HG03280 (cell line): ENCODE measurements at regions not wholly inside any gene's neighbourhood (a gene's known extent, or its start where the extent isn't known, plus 50 kb on each side); places are given as distances from the start of the nearest gene placed in this dataset.
"Not testable (repeated sequence)": the region's sequence is repeated elsewhere in the genome, so short reads cannot be mapped to it uniquely, and the experiment has no call there.

Experiments
- ATAC-seq: cut with Tn5 transposase; IDR thresholded peaks from one replicate; pipeline ENCODE4 v1.9.1; 2021; ENCODE audit warnings: mild to moderate bottlenecking, moderate library complexity; ENCODE audit not compliant: unreplicated experiment

- ATAC-seq, result no peak
Observed at GRCh38 chr5:10921160-10921559, 160.1 kb upstream of the DAP start.

GRCh38 chr5:10920400-10920799, 159.4 kb upstream of the DAP start:
- no peak for ATAC-seq

- no peak for ATAC-seq
Observed at GRCh38 chr5:10914741-10915480, 153.9 kb upstream of the DAP start.

GRCh38 chr5:10913841-10914240, 152.8 kb upstream of the DAP start:
- no peak for ATAC-seq

GRCh38 chr5:10913181-10913810, 152.3 kb upstream of the DAP start:
- no peak for ATAC-seq

- no peak for ATAC-seq
Observed at GRCh38 chr5:10912435-10912834, 151.4 kb upstream of the DAP start.

- no peak for ATAC-seq
Observed at GRCh38 chr5:10910261-10910660, 149.2 kb upstream of the DAP start.

- no peak for ATAC-seq
Observed at GRCh38 chr5:10904862-10905432, 143.9 kb upstream of the DAP start.

GRCh38 chr5:10903786-10904560, 142.9 kb upstream of the DAP start:
- ATAC-seq, result no peak

- no peak for ATAC-seq
Observed at GRCh38 chr5:10902145-10902544, 141.1 kb upstream of the DAP start.

GRCh38 chr5:10898514-10898913, 137.5 kb upstream of the DAP start:
- ATAC-seq, result no peak

- ATAC-seq, result no peak
Observed at GRCh38 chr5:10896016-10896415, 135.0 kb upstream of the DAP start.

GRCh38 chr5:10894445-10895054, 133.5 kb upstream of the DAP start:
- ATAC-seq, result no peak

- ATAC-seq, result no peak
Observed at GRCh38 chr5:10892911-10893215, 131.8 kb upstream of the DAP start.

GRCh38 chr5:10892147-10892910, 131.3 kb upstream of the DAP start:
- no peak for ATAC-seq

GRCh38 chr5:10891193-10891592, 130.2 kb upstream of the DAP start:
- ATAC-seq, result no peak

- no peak for ATAC-seq
Observed at GRCh38 chr5:10886497-10886896, 125.5 kb upstream of the DAP start.

- no peak for ATAC-seq
Observed at GRCh38 chr5:10885026-10885425, 124.0 kb upstream of the DAP start.

- ATAC-seq, result not testable (repeated sequence)
Observed at GRCh38 chr5:10883945-10884344, 122.9 kb upstream of the DAP start.

GRCh38 chr5:10880934-10881333, 119.9 kb upstream of the DAP start:
- ATAC-seq, result no peak

- not testable (repeated sequence) for ATAC-seq
Observed at GRCh38 chr5:10876996-10877395, 116.0 kb upstream of the DAP start.
